ENCODE measurements at regions not wholly inside any gene's neighbourhood (a gene's known extent, or its start where the extent isn't known, plus 50 kb on each side); places are given as distances from the start of the nearest gene placed in this dataset.

DNA sequence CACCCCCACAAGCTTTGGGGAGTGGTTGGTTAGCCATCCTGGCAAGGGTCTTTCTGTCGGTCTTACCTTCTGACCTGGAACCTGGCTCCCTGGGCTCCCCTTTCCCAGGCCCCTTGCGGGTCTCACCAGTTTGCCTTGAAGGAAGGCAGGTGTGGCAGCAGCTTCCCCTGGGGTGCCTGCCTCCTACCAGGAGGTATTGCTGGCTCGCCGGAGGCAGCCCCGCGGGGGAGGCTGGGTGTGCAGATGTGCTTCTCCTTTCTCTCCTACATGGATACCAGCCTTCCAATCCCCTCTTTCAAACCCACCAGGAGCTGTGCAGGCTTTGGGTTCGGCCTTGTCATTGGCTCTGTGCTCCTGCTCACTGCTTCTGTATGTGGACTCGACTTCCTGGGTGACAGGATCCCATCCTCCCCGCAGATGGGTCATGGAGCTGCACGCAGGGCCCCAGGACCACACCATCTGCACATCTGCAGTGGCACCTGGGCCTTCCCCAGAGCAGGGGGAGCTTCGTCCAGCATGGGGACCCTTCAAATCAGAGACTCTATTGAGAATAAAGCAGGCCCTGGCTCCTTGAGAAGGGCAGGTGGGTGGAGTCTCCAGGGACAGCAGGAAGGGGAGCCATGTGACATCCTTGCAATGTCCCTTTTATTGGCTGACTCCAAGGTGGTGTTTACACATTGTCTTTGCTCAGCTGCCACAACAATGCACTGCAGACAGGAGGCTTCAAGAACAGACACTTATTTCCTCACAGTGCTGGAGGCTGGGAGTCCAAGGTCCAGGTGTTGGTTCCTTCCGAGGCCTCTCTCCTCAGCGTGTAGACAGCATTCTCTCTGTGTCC lies 592.0 kb downstream of the BRD1 start:
- no peak overlapping the region for H3K27ac Mint-ChIP-seq
- H3K9me3 Mint-ChIP-seq = no peaks in the 10 kb centered on the region
- no peak for DNase-seq
- no peaks in the 10 kb centered on the region for H3K36me3 Mint-ChIP-seq
- H3K27me3 Mint-ChIP-seq = peaks cover 0 to 16% of the 10 kb centered on the region in 2 donors
- ATAC-seq (replicated peaks) = no peak
- H3K4me3 Mint-ChIP-seq = no peak overlapping the region
- H3K4me1 Mint-ChIP-seq = no peaks in the 10 kb centered on the region

DNA sequence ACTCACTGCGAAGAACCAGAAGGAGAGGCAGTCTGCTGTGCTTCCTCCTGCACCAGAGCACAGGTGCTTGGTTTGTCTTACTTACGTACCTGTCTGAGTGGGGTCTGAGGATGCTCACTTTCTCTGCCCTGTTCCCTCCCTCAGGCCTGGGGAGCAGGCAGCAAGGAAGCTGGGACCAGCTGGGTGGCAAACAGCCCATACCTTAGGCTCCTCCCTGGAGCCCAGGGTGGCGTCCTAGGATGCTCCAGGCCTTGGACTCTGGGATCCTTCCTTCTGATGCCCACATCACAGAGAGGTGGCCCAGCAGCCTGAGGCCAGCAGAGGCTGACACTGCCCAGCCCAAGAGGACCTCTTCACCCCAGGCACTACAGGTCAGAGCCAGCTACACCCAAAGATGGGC lies 593.2 kb downstream of the BRD1 start:
- H3K4me1 Mint-ChIP-seq = no peaks in the 10 kb centered on the region
- no peak overlapping the region for H3K4me3 Mint-ChIP-seq
- H3K36me3 Mint-ChIP-seq = no peaks in the 10 kb centered on the region
- DNase-seq (no peak), ATAC-seq (replicated peaks) (no peak)
- H3K27ac Mint-ChIP-seq = no peak overlapping the region
- peaks cover 0 to 16% of the 10 kb centered on the region in 2 donors for H3K27me3 Mint-ChIP-seq
- H3K9me3 Mint-ChIP-seq = no peaks in the 10 kb centered on the region

GRCh38 chr22:49233507-49234100 lies 594.1 kb downstream of the BRD1 start:
- H3K27me3 Mint-ChIP-seq = peaks cover 0 to 16% of the 10 kb centered on the region in 2 donors
- ATAC-seq (replicated peaks) = no peak
- no peaks in the 10 kb centered on the region for H3K4me1 Mint-ChIP-seq
- H3K4me3 Mint-ChIP-seq = no peak overlapping the region
- H3K27ac Mint-ChIP-seq = no peak overlapping the region
- H3K9me3 Mint-ChIP-seq = no peaks in the 10 kb centered on the region
- H3K36me3 Mint-ChIP-seq = no peaks in the 10 kb centered on the region
- DNase-seq = no peak

GRCh38 chr22:49232319-49233067 lies 595.2 kb downstream of the BRD1 start:
- H3K27me3 Mint-ChIP-seq = peaks cover 0 to 16% of the 10 kb centered on the region in 2 donors
- DNase-seq (no peak), ATAC-seq (replicated peaks) (no peak)
- H3K9me3 Mint-ChIP-seq = no peaks in the 10 kb centered on the region
- no peak overlapping the region for H3K27ac Mint-ChIP-seq
- H3K4me3 Mint-ChIP-seq = no peak overlapping the region
- no peaks in the 10 kb centered on the region for H3K36me3 Mint-ChIP-seq
- no peaks in the 10 kb centered on the region for H3K4me1 Mint-ChIP-seq

GRCh38 chr22:49230194-49230577 lies 597.5 kb downstream of the BRD1 start:
- H3K27ac Mint-ChIP-seq = no peak overlapping the region
- no peak overlapping the region for H3K4me3 Mint-ChIP-seq
- H3K9me3 Mint-ChIP-seq = no peaks in the 10 kb centered on the region
- H3K4me1 Mint-ChIP-seq = no peaks in the 10 kb centered on the region
- H3K27me3 Mint-ChIP-seq = peaks cover 0 to 5% of the 10 kb centered on the region in 2 donors
- no peaks in the 10 kb centered on the region for H3K36me3 Mint-ChIP-seq
- no peak for ATAC-seq (replicated peaks)
- DNase-seq = no peak

GRCh38 chr22:49229483-49230193 lies 598.0 kb downstream of the BRD1 start:
- no peak overlapping the region for H3K4me3 Mint-ChIP-seq
- no peaks in the 10 kb centered on the region for H3K9me3 Mint-ChIP-seq
- H3K27me3 Mint-ChIP-seq = peaks cover 0 to 5% of the 10 kb centered on the region in 2 donors
- ATAC-seq (replicated peaks) (no peak), DNase-seq (no peak)
- no peaks in the 10 kb centered on the region for H3K4me1 Mint-ChIP-seq
- no peaks in the 10 kb centered on the region for H3K36me3 Mint-ChIP-seq
- no peak overlapping the region for H3K27ac Mint-ChIP-seq

- Mint-ChIP-seq H3K36me3 (no peaks in the 10 kb centered on the region), H3K9me3 (no peaks in the 10 kb centered on the region), H3K27ac (no peak overlapping the region), H3K27me3 (peaks cover 0 to 12% of the 10 kb centered on the region in 2 donors), H3K4me3 (no peak overlapping the region), H3K4me1 (no peaks in the 10 kb centered on the region)
- no peak for ATAC-seq (replicated peaks)
- DNase-seq = no peak
Observed at GRCh38 chr22:49228431-49229037, 599.1 kb downstream of the BRD1 start.

- ATAC-seq (replicated peaks) (no peak), DNase-seq (no peak)
- H3K27me3 Mint-ChIP-seq = peaks cover 0 to 12% of the 10 kb centered on the region in 2 donors
- H3K9me3 Mint-ChIP-seq = peaks cover 0 to 3% of the 10 kb centered on the region in 2 donors
- H3K27ac Mint-ChIP-seq = no peak overlapping the region
- no peak overlapping the region for H3K4me3 Mint-ChIP-seq
- no peaks in the 10 kb centered on the region for H3K36me3 Mint-ChIP-seq
- H3K4me1 Mint-ChIP-seq = no peaks in the 10 kb centered on the region
Observed at GRCh38 chr22:49227670-49228069, 600.0 kb downstream of the BRD1 start.

- Mint-ChIP-seq H3K27ac (no peak overlapping the region), H3K4me3 (no peak overlapping the region), H3K36me3 (no peaks in the 10 kb centered on the region), H3K27me3 (peaks cover 0 to 7% of the 10 kb centered on the region in 2 donors), H3K9me3 (peaks cover 0 to 3% of the 10 kb centered on the region in 2 donors), H3K4me1 (no peaks in the 10 kb centered on the region)
- no peak for ATAC-seq (replicated peaks)
- no peak for DNase-seq
Observed at GRCh38 chr22:49226096-49226495, 601.6 kb downstream of the BRD1 start.

DNA sequence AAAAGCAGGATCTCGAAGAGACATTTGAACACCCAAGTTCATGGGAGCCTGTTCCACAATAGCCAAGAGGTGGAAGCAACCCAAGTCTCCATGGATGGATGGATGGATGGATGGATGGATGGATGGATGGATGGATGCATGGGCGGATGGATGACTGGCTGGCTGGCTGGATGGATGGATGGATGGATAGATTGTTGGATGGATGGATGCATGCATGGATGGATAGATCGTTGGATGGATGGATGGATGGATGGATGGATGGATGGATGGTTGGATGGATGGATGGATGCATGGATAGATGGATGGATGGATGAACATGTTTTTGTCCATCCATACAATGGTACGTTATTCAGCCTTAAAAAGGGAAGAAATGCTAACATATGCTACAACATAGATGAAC lies 603.4 kb downstream of the BRD1 start:
- peaks cover 7 to 14% of the 10 kb centered on the region in 2 donors for H3K27me3 Mint-ChIP-seq
- no peak overlapping the region for H3K27ac Mint-ChIP-seq
- peaks cover 0 to 7% of the 10 kb centered on the region in 2 donors for H3K9me3 Mint-ChIP-seq
- H3K4me1 Mint-ChIP-seq = no peaks in the 10 kb centered on the region
- no peak for ATAC-seq (replicated peaks)
- no peak for DNase-seq
- no peaks in the 10 kb centered on the region for H3K36me3 Mint-ChIP-seq
- no peak overlapping the region for H3K4me3 Mint-ChIP-seq

DNA sequence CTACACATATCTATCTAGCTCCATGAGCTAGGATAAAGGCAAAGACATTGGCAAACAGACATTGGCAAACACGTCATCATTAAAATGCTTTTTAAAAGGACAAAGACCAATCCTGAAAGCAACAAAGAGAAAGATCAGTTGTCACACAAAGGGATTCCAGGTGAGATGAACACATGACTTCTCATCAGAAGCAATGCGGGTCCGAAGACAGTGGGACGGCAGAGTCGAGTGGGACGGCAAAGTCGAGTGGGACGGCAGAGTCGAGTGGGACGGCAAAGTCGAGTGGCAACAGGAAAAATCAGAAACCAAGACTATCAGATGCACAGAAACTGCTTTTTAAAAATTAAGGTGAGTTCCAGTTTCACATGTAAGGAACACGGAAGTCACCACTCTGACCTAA lies 609.5 kb downstream of the BRD1 start:
- DNase-seq (no peak), ATAC-seq (replicated peaks) (no peak)
- H3K27ac Mint-ChIP-seq = no peak overlapping the region
- H3K27me3 Mint-ChIP-seq = peaks cover 26 to 30% of the 10 kb centered on the region in 2 donors
- no peaks in the 10 kb centered on the region for H3K4me1 Mint-ChIP-seq
- H3K36me3 Mint-ChIP-seq = peaks cover 2 to 7% of the 10 kb centered on the region in 2 donors
- peaks cover 16 to 17% of the 10 kb centered on the region in 2 donors for H3K9me3 Mint-ChIP-seq
- H3K4me3 Mint-ChIP-seq = no peak overlapping the region

DNA sequence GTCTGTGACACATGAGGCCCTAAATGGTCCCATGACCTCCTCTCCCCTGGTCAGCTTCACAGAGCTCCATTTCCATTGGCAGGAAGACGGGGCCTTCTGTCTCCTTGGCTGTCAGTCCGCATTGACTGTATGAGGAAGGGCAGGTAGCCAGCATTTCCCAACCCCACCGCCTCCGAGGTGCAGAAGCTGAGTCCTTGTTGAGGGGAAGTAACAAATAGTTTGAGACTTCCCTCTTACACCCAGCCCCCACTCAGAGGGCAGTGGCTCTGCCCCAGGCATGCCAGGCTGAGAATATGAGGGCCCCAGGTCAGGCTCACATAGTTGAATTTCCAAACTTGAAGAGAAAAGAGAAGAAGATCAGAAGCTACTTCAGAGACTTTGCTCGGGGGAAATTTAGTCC lies 611.1 kb downstream of the BRD1 start:
- Mint-ChIP-seq H3K36me3 (peaks cover 2 to 7% of the 10 kb centered on the region in 2 donors), H3K4me3 (no peak overlapping the region), H3K27ac (no peak overlapping the region), H3K4me1 (no peaks in the 10 kb centered on the region), H3K9me3 (peaks cover 16 to 17% of the 10 kb centered on the region in 2 donors), H3K27me3 (peaks cover 26 to 30% of the 10 kb centered on the region in 2 donors)
- DNase-seq = no peak
- no peak for ATAC-seq (replicated peaks)

- no peak overlapping the region for H3K27ac Mint-ChIP-seq
- H3K9me3 Mint-ChIP-seq = peaks cover 16 to 17% of the 10 kb centered on the region in 2 donors
- peaks cover 26 to 30% of the 10 kb centered on the region in 2 donors for H3K27me3 Mint-ChIP-seq
- no peak for ATAC-seq (replicated peaks)
- H3K4me3 Mint-ChIP-seq = no peak overlapping the region
- DNase-seq = no peak
- H3K36me3 Mint-ChIP-seq = peaks cover 2 to 7% of the 10 kb centered on the region in 2 donors
- H3K4me1 Mint-ChIP-seq = no peaks in the 10 kb centered on the region
Observed at GRCh38 chr22:49215840-49216239, 611.8 kb downstream of the BRD1 start.

- H3K9me3 Mint-ChIP-seq = peaks cover 16 to 17% of the 10 kb centered on the region in 2 donors
- DNase-seq = no peak
- ATAC-seq (replicated peaks) = no peak
- H3K4me3 Mint-ChIP-seq = no peak overlapping the region
- peaks cover 26 to 30% of the 10 kb centered on the region in 2 donors for H3K27me3 Mint-ChIP-seq
- H3K36me3 Mint-ChIP-seq = peaks cover 2 to 7% of the 10 kb centered on the region in 2 donors
- no peak overlapping the region for H3K27ac Mint-ChIP-seq
- no peaks in the 10 kb centered on the region for H3K4me1 Mint-ChIP-seq
Observed at GRCh38 chr22:49214976-49215375, 612.7 kb downstream of the BRD1 start.
